ENCODE measurements at regions not wholly inside any gene's neighbourhood (a gene's known extent, or its start where the extent isn't known, plus 50 kb on each side); places are given as distances from the start of the nearest gene placed in this dataset.

GRCh38 chr14:86296173-86296572, 766.2 kb downstream of the FLRT2 start:
- H3K36me3 ChIP-seq, result no peaks in the 10 kb centered on the region
- 47% methylated on average over 1 of the region's 1 CpG for WGBS (ENCODE audit: insufficient coverage, low coverage, low lambda C conversion rate, missing lambda C conversion rate)
- H3K4me1 ChIP-seq, result no peaks in the 10 kb centered on the region
- TF ChIP-seq CTCF (IDR thresholded peaks at IDR 0.05), result no peak
- no peak for TF ChIP-seq POLR2A (IDR thresholded peaks at IDR 0.05)
- ATAC-seq (no peak), DNase-seq (no peak)
- no peaks in the 10 kb centered on the region for H3K27me3 ChIP-seq
- no peaks in the 10 kb centered on the region for H3K9me3 ChIP-seq
- intact Hi-C loops (cut with DNase I), result no loop called here
- no peak overlapping the region for H3K27ac ChIP-seq
- H3K4me3 ChIP-seq, result no peak overlapping the region

- TF ChIP-seq POLR2A (IDR thresholded peaks at IDR 0.05) (no peak), CTCF (IDR thresholded peaks at IDR 0.05) (no peak)
- no peak for DNase-seq
- intact Hi-C loops (cut with DNase I), result no loop called here
- no peak for ATAC-seq
- no peaks in the 10 kb centered on the region for H3K4me1 ChIP-seq
- no peaks in the 10 kb centered on the region for H3K36me3 ChIP-seq
- no peaks in the 10 kb centered on the region for H3K27me3 ChIP-seq
- no peak overlapping the region for H3K4me3 ChIP-seq
- 63% methylated on average over 2 of the region's 2 CpGs for WGBS (ENCODE audit: insufficient coverage, low coverage, low lambda C conversion rate, missing lambda C conversion rate)
- no peak overlapping the region for H3K27ac ChIP-seq
- H3K9me3 ChIP-seq, result no peaks in the 10 kb centered on the region
These were observed 758.4 kb downstream of the FLRT2 start for GRCh38 chr14:86288336-86288735.

GRCh38 chr14:86279405-86279804, 749.5 kb downstream of the FLRT2 start:
- no peaks in the 10 kb centered on the region for H3K4me1 ChIP-seq
- H3K4me3 ChIP-seq, result no peak overlapping the region
- TF ChIP-seq POLR2A (IDR thresholded peaks at IDR 0.05), result no peak
- no peak for TF ChIP-seq CTCF (IDR thresholded peaks at IDR 0.05)
- no peak overlapping the region for H3K27ac ChIP-seq
- intact Hi-C loops (cut with DNase I), result no loop called here
- ATAC-seq (no peak), DNase-seq (no peak)
- WGBS (ENCODE audit: insufficient coverage, low coverage, low lambda C conversion rate, missing lambda C conversion rate), result 35% methylated on average over 3 of the region's 3 CpGs
- no peaks in the 10 kb centered on the region for H3K27me3 ChIP-seq
- H3K9me3 ChIP-seq, result no peaks in the 10 kb centered on the region
- no peaks in the 10 kb centered on the region for H3K36me3 ChIP-seq

- no peak overlapping the region for H3K27ac ChIP-seq
- H3K9me3 ChIP-seq, result no peaks in the 10 kb centered on the region
- DNase-seq (no peak), ATAC-seq (no peak)
- H3K27me3 ChIP-seq, result no peaks in the 10 kb centered on the region
- WGBS (ENCODE audit: insufficient coverage, low coverage, low lambda C conversion rate, missing lambda C conversion rate), result 39% methylated on average over 2 of the region's 2 CpGs
- H3K4me3 ChIP-seq, result no peak overlapping the region
- intact Hi-C loops (cut with DNase I), result no loop called here
- H3K4me1 ChIP-seq, result no peaks in the 10 kb centered on the region
- H3K36me3 ChIP-seq, result no peaks in the 10 kb centered on the region
- no peak for TF ChIP-seq CTCF (IDR thresholded peaks at IDR 0.05)
- no peak for TF ChIP-seq POLR2A (IDR thresholded peaks at IDR 0.05)
These were observed 728.0 kb downstream of the FLRT2 start for GRCh38 chr14:86257973-86258372.

- intact Hi-C loops (cut with DNase I), result no loop called here
- TF ChIP-seq POLR2A (IDR thresholded peaks at IDR 0.05) (no peak), CTCF (IDR thresholded peaks at IDR 0.05) (no peak)
- Histone ChIP-seq H3K27me3 (no peaks in the 10 kb centered on the region), H3K4me3 (no peak overlapping the region), H3K9me3 (no peaks in the 10 kb centered on the region), H3K4me1 (no peaks in the 10 kb centered on the region), H3K36me3 (no peaks in the 10 kb centered on the region), H3K27ac (no peak overlapping the region)
- ATAC-seq (no peak), DNase-seq (no peak)
These were observed 713.2 kb downstream of the FLRT2 start for GRCh38 chr14:86243158-86243557.

All from right lobe of liver (tissue), 6 donors.